Ishikawa (cell line): ENCODE measurements at regions not wholly inside any gene's neighbourhood (a gene's known extent, or its start where the extent isn't known, plus 50 kb on each side); places are given as distances from the start of the nearest gene placed in this dataset.
A peak's percentile ranks its signal among the peaks of the same experiment; 100 is the strongest.

Experiments
- CEBPB ChIP-seq: IDR thresholded peaks from 2 replicates; pipeline ENCODE4 v1.6.1; 2012
- CREB1 ChIP-seq: IDR thresholded peaks from 2 replicates; pipeline ENCODE4 v1.6.1; 2012; ENCODE audit warnings: low read depth
- EGR1 ChIP-seq: IDR thresholded peaks from 2 replicates; pipeline ENCODE4 v1.6.1; 2012
- EP300 ChIP-seq: IDR thresholded peaks from 2 replicates; pipeline ENCODE4 v1.6.1; 2012; ENCODE audit warnings: borderline replicate concordance
- FOXM1 ChIP-seq: IDR thresholded peaks from 2 replicates; pipeline ENCODE4 v1.6.1; 2012; ENCODE audit warnings: low read depth, borderline replicate concordance
- MAX ChIP-seq: IDR thresholded peaks from 2 replicates; pipeline ENCODE4 v1.6.1; 2012
- NFIC ChIP-seq: IDR thresholded peaks from 2 replicates; pipeline ENCODE4 v1.6.1; 2012
- RAD21 ChIP-seq: IDR thresholded peaks from 2 replicates; pipeline ENCODE4 v1.6.1; 2012; ENCODE audit warnings: low read depth
- TAF1 ChIP-seq: IDR thresholded peaks from 2 replicates; pipeline ENCODE4 v1.6.1; 2012; ENCODE audit warnings: low read depth, mild to moderate bottlenecking
- TCF12 ChIP-seq: IDR thresholded peaks from 2 replicates; pipeline ENCODE4 v1.6.1; 2012; ENCODE audit warnings: low read depth
- TEAD4 ChIP-seq: IDR thresholded peaks from 2 replicates; pipeline ENCODE4 v1.6.1; 2012
- YY1 ChIP-seq: IDR thresholded peaks from 2 replicates; pipeline ENCODE4 v1.6.1; 2012; ENCODE audit warnings: low read depth
- ZBTB7A ChIP-seq: IDR thresholded peaks from 2 replicates; pipeline ENCODE4 v1.6.1; 2012; ENCODE audit warnings: low read depth
- TF ChIP-seq, protein P1 (sequence below): IDR thresholded peaks from 2 replicates; pipeline ENCODE4 v1.6.1; 2012
- TF ChIP-seq, protein P2 (sequence below): IDR thresholded peaks from 2 replicates; pipeline ENCODE4 v1.6.1; 2012; ENCODE audit warnings: low read depth, mild to moderate bottlenecking

DNA sequence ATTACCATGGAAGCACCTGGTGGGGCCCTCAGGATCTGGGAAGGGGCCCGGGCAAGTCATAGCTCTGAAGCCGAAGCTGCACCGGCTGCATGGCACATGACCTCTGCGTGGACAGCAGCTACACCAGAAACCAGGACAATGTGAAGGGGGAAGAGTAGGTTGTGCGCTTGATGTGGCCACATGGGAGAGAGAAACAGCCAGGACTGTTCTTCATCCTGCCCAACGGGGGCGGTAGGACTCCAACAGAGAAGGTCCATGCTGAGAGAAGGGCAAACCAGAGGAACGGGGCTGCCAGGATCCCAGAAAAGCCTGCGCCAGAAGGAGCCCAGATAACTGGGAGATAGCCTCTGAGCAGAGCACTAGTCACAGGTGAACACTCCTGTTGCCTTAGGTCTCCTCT is 54.9 kb upstream of the PRR20G start:
- TF ChIP-seq RAD21 (peak; percentile 30; the same call in 1 of the 2 replicates), CREB1 (no peak)

DNA sequence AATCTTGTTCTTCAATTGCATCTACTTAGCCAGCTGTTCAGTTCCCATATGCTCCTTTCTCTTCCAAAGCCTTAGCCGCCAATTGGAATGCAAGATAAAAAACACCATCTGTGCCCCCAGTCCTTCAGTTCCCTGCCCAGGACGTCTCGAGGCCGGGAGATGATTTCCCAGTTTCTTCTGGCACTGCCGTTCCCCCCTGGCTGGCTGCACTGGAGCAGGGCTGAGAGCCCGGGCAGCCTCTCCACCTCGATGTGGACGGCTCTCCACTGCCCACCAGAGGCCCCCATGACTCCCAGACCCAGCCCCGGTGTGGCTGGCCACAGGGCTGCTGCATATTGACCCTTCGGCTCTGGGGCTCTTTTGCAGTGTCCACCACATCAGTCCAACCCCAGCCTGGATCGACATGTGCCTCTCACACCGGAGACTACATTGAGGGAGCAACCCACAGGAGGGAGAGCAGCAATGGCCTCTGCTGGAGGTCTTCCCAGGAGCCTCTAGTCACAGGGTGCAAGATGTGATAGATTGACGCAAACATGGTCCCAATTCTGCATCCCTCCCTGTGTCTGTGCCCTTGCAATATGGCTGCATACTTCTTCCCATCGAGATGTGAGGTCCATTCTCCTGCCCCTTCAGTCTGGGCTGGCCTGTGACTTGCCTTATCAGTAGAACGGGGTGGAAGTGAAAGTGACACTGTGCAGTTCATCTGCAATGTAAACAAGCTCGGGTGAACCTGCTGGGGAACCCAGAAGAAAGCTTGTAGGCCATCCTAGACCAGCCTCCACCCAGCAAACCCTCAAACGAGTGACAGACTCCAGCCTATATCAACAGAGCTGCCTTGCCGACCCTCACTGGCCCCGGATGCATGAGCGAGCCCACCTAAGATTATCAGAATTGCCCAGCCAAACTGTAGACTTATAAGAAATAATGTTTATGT is 52.3 kb upstream of the PRR20G start:
- TF ChIP-seq TAF1 (no peak), RAD21 (no peak), TCF12 (no peak), CREB1 (no peak), MAX (no peak), NFIC (no peak), CEBPB (no peak), EGR1 (no peak), TEAD4 (no peak), EP300 (no peak), YY1 (no peak), FOXM1 (no peak), ZBTB7A (no peak)
- TF ChIP-seq, protein P1, sequence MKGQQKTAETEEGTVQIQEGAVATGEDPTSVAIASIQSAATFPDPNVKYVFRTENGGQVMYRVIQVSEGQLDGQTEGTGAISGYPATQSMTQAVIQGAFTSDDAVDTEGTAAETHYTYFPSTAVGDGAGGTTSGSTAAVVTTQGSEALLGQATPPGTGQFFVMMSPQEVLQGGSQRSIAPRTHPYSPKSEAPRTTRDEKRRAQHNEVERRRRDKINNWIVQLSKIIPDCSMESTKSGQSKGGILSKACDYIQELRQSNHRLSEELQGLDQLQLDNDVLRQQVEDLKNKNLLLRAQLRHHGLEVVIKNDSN: no peak
- TF ChIP-seq, protein P2, sequence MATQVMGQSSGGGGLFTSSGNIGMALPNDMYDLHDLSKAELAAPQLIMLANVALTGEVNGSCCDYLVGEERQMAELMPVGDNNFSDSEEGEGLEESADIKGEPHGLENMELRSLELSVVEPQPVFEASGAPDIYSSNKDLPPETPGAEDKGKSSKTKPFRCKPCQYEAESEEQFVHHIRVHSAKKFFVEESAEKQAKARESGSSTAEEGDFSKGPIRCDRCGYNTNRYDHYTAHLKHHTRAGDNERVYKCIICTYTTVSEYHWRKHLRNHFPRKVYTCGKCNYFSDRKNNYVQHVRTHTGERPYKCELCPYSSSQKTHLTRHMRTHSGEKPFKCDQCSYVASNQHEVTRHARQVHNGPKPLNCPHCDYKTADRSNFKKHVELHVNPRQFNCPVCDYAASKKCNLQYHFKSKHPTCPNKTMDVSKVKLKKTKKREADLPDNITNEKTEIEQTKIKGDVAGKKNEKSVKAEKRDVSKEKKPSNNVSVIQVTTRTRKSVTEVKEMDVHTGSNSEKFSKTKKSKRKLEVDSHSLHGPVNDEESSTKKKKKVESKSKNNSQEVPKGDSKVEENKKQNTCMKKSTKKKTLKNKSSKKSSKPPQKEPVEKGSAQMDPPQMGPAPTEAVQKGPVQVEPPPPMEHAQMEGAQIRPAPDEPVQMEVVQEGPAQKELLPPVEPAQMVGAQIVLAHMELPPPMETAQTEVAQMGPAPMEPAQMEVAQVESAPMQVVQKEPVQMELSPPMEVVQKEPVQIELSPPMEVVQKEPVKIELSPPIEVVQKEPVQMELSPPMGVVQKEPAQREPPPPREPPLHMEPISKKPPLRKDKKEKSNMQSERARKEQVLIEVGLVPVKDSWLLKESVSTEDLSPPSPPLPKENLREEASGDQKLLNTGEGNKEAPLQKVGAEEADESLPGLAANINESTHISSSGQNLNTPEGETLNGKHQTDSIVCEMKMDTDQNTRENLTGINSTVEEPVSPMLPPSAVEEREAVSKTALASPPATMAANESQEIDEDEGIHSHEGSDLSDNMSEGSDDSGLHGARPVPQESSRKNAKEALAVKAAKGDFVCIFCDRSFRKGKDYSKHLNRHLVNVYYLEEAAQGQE: no peak

DNA sequence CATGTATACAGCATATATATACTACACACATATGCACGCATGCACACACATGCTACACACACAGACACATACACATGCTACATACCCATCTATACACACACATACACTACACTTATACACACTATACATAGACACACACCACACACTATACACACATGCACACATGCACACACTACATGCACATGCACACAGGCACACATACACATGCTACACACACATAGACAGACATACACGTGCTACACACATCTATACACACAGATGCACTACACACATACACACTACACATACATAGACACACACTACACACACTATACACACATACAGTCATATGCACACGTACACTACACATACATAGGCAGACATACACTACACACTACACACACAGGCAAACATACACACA is 51.2 kb upstream of the PRR20G start:
- TF ChIP-seq RAD21 (no peak), FOXM1 (no peak), YY1 (no peak), EGR1 (no peak), CEBPB (no peak), TCF12 (no peak), CREB1 (no peak), ZBTB7A (no peak), NFIC (no peak), TAF1 (no peak), TEAD4 (no peak), EP300 (no peak), MAX (no peak)
- TF ChIP-seq, protein P2: no peak
- TF ChIP-seq, protein P1: no peak

GRCh38 chr3:127337911-127338531 is 50.2 kb upstream of the PRR20G start:
- TF ChIP-seq EGR1: no peak
- TF ChIP-seq EP300: no peak
- no peak for TF ChIP-seq CEBPB
- no peak for TF ChIP-seq TCF12
- TF ChIP-seq CREB1: no peak
- TF ChIP-seq YY1: no peak
- TF ChIP-seq FOXM1: no peak
